GM18505 (cell line): ENCODE measurements at regions not wholly inside any gene's neighbourhood (a gene's known extent, or its start where the extent isn't known, plus 50 kb on each side); places are given as distances from the start of the nearest gene placed in this dataset.

Source experiments
- ATAC-seq: cut with Tn5 transposase; IDR thresholded peaks from one replicate; pipeline ENCODE4 v1.9.1; 2021; ENCODE audit not compliant: unreplicated experiment
- POLR2A ChIP-seq: IDR thresholded peaks from 4 replicates; pipeline ENCODE4 v1.6.1; 2011; ENCODE audit warnings: borderline replicate concordance; ENCODE audit not compliant: insufficient read depth, insufficient read length; ENCODE audit errors: extremely low read depth

DNA sequence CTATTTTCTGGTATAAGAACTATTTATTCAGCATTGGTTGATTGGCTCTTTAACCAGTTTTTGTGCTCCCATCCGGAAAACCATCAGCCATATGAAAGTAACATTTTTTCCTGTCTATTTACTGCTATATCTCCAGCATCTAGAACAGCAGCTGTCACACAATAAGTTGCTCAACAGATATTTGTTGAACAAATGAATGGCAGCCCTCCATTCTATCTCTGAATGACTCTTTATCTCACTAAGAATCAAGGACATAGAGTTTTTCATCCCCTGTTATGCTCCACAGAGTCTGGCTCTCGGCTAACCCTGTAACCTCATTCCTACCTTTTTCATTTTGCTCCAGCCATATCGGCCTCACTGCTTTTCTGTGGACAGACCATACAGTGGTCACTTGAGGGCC is 145.5 kb downstream of the SLITRK6 start:
- TF ChIP-seq POLR2A = no peak
- no peak for ATAC-seq

DNA sequence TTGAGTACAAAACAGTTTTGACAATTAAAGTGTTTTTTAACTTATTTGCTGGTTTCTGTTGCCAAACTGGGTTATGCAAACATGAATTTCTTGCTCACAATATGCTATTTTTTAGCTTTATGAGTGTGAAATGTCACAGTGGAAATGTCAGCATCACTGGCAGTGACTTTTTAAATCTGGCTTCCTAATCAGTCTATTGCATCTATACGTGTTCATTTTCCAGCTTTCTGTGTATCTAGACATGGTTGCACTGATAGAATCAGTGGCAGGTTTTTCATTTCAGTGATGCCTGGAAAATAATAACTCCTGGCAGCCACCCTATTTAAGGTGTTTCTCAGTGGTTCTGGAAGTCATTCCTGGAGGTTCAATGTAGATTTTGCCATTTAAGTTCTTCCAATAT is 146.7 kb downstream of the SLITRK6 start:
- no peak for TF ChIP-seq POLR2A
- ATAC-seq = no peak

DNA sequence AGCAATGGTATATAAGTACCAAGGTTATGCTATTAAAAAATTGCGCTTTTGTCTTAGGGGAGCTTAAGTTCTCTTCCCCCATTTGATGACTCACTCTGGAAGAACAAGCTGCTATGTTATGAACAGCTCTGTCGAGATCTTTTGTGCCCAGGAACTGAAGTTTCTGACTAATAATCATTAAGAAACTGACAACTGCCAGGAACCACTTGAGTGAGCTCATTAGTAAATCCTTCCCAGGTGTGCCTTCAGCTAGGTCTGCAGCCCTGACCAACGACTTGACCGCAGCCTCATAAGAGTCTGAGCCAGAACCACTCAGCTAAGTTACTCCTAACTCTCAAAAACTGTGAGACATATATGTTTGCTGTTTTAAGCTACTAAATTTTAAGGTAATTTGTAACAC is 147.8 kb downstream of the SLITRK6 start:
- ATAC-seq = no peak
- TF ChIP-seq POLR2A = no peak

DNA sequence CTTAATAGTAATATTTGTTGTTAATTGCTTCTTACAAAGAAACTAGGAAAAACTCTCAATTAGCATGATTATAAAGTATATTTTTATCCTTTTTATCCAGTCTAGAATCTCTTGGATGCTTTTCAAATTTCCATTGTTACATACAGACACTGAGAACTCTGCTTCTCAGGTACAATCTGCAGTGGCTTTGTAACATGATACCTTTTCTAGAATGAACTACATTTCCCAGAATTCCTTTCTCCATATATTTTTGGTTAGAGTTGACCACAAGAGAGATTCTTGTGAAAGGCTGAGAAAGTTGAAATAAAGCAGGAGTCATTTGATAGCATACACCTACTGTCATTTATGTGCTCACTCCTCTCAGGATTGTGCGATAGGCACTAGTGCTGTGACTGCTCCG is 148.6 kb downstream of the SLITRK6 start:
- no peak for TF ChIP-seq POLR2A
- ATAC-seq = no peak

DNA sequence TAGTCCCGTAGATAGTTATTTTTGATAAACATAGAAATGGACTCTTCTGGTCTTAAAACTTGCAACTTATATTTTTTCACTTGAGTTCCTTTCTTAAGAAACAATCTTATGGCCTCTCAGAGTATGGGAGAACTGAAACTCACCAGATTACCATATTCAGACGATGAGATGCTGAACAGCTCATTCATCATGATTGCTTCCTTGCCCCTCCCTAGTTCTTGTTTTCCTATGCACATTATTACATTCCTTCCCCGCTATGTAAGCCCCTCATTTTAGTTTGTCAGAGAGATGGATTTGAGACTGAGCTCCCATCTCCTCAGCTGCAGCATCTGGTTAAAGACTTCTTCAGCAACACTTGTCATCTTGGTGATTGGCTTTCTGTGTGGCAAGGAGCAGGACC is 158.5 kb downstream of the SLITRK6 start:
- TF ChIP-seq POLR2A = no peak

DNA sequence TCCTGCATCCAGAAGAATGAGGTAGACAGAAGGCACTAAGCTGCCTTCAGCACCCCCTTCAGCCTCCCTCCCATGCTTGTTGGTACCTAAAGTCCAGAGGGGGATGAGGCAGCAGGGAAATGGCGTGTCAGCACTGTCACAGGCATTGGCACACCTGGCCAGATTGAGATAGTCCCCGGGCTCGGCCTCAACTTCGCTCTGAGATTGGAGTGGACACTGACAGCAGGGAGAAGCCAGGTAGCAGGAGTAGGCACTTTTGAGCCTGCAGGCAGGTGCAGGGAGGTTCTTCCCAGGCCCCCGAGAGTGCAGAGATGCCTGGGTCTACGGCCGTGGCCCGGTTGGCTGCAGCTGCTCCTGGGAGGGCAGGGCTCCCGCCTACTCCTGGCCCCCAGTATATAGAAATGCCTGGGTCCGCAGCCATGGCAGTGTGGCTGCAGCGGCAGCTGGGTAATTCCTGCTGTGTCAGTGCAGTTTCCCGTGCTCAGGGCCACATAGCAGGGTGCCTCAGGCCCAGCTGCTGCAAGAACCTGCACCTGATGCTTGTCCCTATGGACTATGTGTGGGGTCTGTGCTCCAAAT is 160.3 kb downstream of the SLITRK6 start:
- no peak for TF ChIP-seq POLR2A
- ATAC-seq = no peak

More for the DNA sequence above, 158.5 kb downstream of the SLITRK6 start:
- ATAC-seq = no peak

DNA sequence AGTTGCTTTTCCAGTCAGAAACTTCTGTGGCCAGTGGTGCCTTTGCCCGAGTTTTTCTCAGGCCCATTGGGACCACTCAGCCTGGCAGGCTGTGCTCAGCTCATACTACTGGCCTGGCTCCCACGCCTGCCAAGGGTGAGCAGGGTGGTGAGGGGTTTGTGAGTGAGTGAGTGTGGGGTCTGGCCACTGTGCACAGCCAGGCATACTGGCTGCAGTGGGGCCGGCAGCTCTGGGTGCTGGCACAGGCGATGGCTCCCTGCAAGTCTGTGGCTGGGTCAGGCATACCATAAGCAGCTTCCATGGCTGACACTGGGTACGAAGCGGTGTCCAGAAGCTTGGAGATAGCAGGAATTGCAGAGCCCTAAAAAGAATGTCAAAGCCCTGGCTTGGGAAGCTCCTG is 161.0 kb downstream of the SLITRK6 start:
- no peak for TF ChIP-seq POLR2A
- no peak for ATAC-seq

DNA sequence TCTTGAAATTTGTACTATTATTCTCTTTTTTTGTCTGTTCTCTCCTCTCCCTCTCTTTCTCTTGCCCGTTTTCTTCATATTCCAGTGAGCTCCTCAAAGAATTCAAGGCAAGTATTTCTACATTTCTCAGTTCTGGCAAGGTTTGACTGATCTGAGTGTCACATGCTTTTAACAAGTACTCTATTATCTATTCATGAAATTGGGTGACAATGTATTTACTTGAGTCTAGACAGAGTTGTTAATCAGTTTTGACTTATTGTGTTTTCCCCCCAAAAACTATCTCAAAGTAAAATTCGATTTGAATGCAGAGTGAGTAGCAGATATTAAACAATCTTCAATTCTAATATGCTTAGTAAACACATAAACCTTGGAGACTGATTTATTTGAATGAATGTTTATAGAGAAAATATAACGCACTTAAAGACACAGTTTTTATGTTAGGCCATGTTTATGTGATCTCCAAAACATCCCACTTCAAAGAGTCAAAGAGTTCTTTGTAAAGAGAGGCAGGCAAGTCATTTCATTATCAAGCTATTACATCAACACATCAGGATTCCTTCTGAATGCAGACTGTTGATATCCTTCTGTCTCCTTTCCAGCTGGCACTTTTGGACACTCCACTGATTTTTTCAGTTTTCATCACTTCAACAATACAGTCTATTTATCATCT is 166.6 kb downstream of the SLITRK6 start:
- ATAC-seq = no peak
- no peak for TF ChIP-seq POLR2A

DNA sequence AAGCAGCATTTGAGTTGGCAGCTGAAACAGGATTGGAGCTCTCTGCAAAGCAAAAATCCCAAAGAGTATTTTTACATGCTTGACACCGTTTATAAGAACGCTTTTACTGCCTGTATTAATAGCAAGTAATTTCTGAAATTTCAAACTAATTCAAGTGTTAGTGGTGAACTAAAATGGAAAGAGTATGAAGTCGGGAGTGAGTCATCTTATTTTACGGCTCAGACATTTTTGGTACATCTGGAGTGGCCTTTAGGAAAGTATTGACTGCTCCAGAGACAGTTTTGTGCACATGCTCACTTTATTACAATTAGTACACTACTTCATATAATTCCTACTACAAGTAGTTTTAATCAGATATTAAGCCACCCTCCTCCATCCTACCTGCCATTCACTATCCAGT is 167.4 kb downstream of the SLITRK6 start:
- ATAC-seq = no peak
- no peak for TF ChIP-seq POLR2A

DNA sequence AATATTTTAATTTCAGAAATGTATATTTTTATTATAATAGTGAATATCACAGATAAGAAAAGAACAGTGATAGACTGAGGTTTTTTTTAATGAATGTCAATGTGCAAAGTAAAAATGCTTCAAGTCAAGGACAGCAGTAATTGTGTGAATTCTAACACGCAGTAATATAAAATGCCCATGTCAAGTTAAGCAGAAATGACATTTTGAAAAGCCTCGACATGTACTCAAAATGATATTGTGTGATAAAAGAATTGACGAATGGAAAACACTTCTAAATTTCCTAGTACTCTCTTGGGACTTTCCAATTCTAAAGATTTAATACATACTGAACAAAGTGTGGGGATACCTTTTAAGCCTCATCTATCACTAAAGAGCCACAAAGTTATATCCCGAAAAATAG is 172.6 kb downstream of the SLITRK6 start:
- no peak for ATAC-seq

DNA sequence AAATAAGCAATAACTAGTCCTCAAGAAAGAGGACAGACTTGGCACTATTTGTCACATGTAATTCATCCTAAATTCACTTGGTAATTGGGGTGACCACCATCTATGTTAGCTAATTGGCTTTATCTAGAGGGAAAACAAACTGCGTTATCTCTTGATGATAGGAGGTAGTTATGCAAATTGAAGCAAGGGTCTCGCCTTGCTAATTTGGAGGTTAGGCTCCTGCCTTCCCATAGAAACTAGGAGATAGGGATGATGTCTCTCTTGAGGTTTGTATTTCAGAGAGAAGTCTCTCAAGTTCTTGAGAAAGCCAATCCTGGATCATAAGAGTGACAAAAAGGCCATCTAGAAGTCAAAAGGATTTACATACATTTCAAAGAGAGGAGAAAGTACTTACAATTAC is 179.9 kb downstream of the SLITRK6 start:
- TF ChIP-seq POLR2A = no peak
- ATAC-seq = no peak

More for the DNA sequence above, 172.6 kb downstream of the SLITRK6 start:
- TF ChIP-seq POLR2A = no peak

DNA sequence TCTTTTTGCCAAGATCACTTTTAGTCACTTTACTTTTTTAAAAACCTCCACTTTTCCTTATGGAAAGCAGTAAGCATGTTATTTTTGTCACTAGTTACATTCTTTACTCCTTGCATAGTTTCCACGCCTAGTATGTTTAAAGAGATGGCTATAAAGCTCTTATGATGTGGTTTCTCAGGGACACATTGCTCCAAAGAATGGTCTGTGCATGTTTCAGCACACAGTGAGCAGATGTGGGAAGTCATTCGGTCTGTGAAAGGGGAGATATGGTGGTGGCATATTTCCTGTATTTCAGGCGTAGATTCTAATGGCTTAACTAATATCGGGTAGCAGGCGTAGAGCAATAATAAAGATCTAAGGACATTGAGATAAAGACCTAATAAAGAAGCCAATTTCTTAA is 180.7 kb downstream of the SLITRK6 start:
- no peak for ATAC-seq
- TF ChIP-seq POLR2A = no peak

DNA sequence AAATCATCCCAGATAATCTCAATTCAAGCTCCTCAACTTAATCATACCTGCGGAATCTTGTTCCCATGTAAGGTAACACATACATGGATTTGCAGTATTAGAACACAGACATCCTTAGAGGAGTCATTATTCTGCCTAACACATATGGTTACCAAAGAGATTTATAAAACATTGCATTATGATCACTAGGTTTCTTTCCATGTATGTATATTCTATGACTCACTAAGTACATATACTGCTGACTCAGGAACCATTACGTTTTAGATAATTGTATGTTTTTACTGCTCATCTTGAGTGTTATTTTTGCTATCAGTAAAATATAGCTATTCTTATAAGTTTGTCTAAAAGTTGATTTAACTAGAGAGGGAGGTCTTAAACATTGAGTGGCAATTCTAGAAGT is 182.9 kb downstream of the SLITRK6 start:
- no peak for TF ChIP-seq POLR2A
- ATAC-seq = no peak

DNA sequence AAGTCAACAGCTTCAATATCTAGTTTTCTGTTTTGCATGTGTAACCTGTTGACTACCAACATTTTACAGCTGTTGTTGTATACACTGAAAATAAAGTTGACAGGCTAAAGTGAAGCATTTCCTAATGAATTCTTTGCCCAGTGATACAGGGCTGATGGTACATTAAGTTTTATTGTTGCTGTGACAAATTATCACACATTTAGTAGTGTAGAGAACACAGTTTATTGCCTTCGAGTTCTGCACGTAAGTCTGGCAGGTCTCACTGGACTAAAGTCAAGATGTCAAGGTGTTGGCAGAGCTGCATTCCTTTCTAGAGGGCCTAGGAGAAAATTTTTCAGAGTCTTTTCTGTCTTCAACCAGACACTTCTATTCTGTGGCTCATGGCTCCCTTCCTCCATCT is 184.2 kb downstream of the SLITRK6 start:
- no peak for ATAC-seq
- TF ChIP-seq POLR2A = no peak
